ENCODE measurements at regions not wholly inside any gene's neighbourhood (a gene's known extent, or its start where the extent isn't known, plus 50 kb on each side); places are given as distances from the start of the nearest gene placed in this dataset.

- no peaks in the 10 kb centered on the region for H3K9me3 ChIP-seq
- no peak overlapping the region for H3K27ac ChIP-seq
- intact Hi-C loops (cut with DNase I) = no loop called here
- no peak for DNase-seq
- H3K4me3 ChIP-seq = no peak overlapping the region
- no peaks in the 10 kb centered on the region for H3K27me3 ChIP-seq
- WGBS, 3 donors = 80 to 86% (median 85%) methylated on average over 2 of the region's 2 CpGs
- no peaks in the 10 kb centered on the region for H3K36me3 ChIP-seq
- no peak for TF ChIP-seq EP300 (IDR thresholded peaks at IDR 0.05)
- no peak for TF ChIP-seq CTCF (IDR thresholded peaks at IDR 0.05)
- TF ChIP-seq POLR2A (IDR thresholded peaks at IDR 0.05) = no peak
- no peaks in the 10 kb centered on the region for H3K4me1 ChIP-seq (ENCODE audit: insufficient read depth)
These were observed 2212.8 kb downstream of the MRPL39 start for GRCh38 chr21:23394458-23394857.

- no peak for DNase-seq
- H3K9me3 ChIP-seq = no peaks in the 10 kb centered on the region
- no peaks in the 10 kb centered on the region for H3K4me1 ChIP-seq (ENCODE audit: insufficient read depth)
- H3K36me3 ChIP-seq = no peaks in the 10 kb centered on the region
- no peak for TF ChIP-seq EP300 (IDR thresholded peaks at IDR 0.05)
- TF ChIP-seq CTCF (IDR thresholded peaks at IDR 0.05) = no peak
- TF ChIP-seq POLR2A (IDR thresholded peaks at IDR 0.05) = no peak
- no peak overlapping the region for H3K27ac ChIP-seq
- intact Hi-C loops (cut with DNase I) = no loop called here
- WGBS, 3 donors = 48 to 60% (median 56%) methylated on average over 4 of the region's 4 CpGs
- no peak overlapping the region for H3K4me3 ChIP-seq
- H3K27me3 ChIP-seq = no peaks in the 10 kb centered on the region
These were observed 2222.6 kb downstream of the MRPL39 start for GRCh38 chr21:23384679-23385078.

- Histone ChIP-seq H3K27ac (no peak overlapping the region), H3K4me1 (ENCODE audit: insufficient read depth) (no peaks in the 10 kb centered on the region), H3K4me3 (no peak overlapping the region), H3K9me3 (no peaks in the 10 kb centered on the region), H3K27me3 (no peaks in the 10 kb centered on the region), H3K36me3 (no peaks in the 10 kb centered on the region)
- TF ChIP-seq EP300 (IDR thresholded peaks at IDR 0.05) (no peak), CTCF (IDR thresholded peaks at IDR 0.05) (no peak), POLR2A (IDR thresholded peaks at IDR 0.05) (no peak)
- 78 to 86% (median 82%) methylated on average over 4 of the region's 4 CpGs for WGBS, 3 donors
- no peak for DNase-seq
- intact Hi-C loops (cut with DNase I) = no loop called here
These were observed 2233.1 kb downstream of the MRPL39 start for GRCh38 chr21:23374155-23374554.

GRCh38 chr21:23356905-23357304 lies 2250.4 kb downstream of the MRPL39 start:
- Histone ChIP-seq H3K27me3 (no peaks in the 10 kb centered on the region), H3K36me3 (no peaks in the 10 kb centered on the region), H3K4me1 (ENCODE audit: insufficient read depth) (no peaks in the 10 kb centered on the region), H3K4me3 (no peak overlapping the region), H3K9me3 (no peaks in the 10 kb centered on the region), H3K27ac (no peak overlapping the region)
- intact Hi-C loops (cut with DNase I) = no loop called here
- TF ChIP-seq EP300 (IDR thresholded peaks at IDR 0.05) = no peak
- WGBS, 3 donors = 63 to 81% (median 78%) methylated on average over 1 of the region's 1 CpG
- DNase-seq = no peak

GRCh38 chr21:23316190-23316589 lies 2291.1 kb downstream of the MRPL39 start:
- Histone ChIP-seq H3K9me3 (no peaks in the 10 kb centered on the region), H3K36me3 (no peaks in the 10 kb centered on the region), H3K27me3 (no peaks in the 10 kb centered on the region), H3K4me3 (no peak overlapping the region), H3K4me1 (ENCODE audit: insufficient read depth) (no peaks in the 10 kb centered on the region), H3K27ac (no peak overlapping the region)
- intact Hi-C loops (cut with DNase I) = no loop called here
- DNase-seq = no peak
- TF ChIP-seq EP300 (IDR thresholded peaks at IDR 0.05) (no peak), CTCF (IDR thresholded peaks at IDR 0.05) (no peak), POLR2A (IDR thresholded peaks at IDR 0.05) (no peak)
